ENCODE measurements at regions not wholly inside any gene's neighbourhood (a gene's known extent, or its start where the extent isn't known, plus 50 kb on each side); places are given as distances from the start of the nearest gene placed in this dataset.

GRCh38 chr7:98511175-98511574 lies 105.9 kb upstream of the NPTX2 start:
- TF ChIP-seq EZH2phosphoT487 (IDR thresholded peaks at IDR 0.05; ENCODE audit: borderline replicate concordance) (no peak), CTCF (conservative IDR thresholded peaks at IDR 0.05; ENCODE audit: low read length) (no peak)
- no peak overlapping the region for H3K4me2 ChIP-seq (ENCODE audit: low read depth, low read length, poor library complexity, severe bottlenecking)
- H2AFZ ChIP-seq (ENCODE audit: low read length), result no peak overlapping the region
- H3K9me3 ChIP-seq (ENCODE audit: insufficient read depth, low read depth, low read length), result no peaks in the 10 kb centered on the region
- H3K9ac ChIP-seq (ENCODE audit: low read depth, low read length, poor library complexity, severe bottlenecking), result no peak overlapping the region
- H3K27me3 ChIP-seq (ENCODE audit: insufficient read depth, low read length, poor library complexity, severe bottlenecking), result no peaks in the 10 kb centered on the region
- H3K36me3 ChIP-seq (ENCODE audit: insufficient read depth, low read length), result no peaks in the 10 kb centered on the region
- no peaks in the 10 kb centered on the region for H4K20me1 ChIP-seq (ENCODE audit: insufficient read depth, low read length, poor library complexity, severe bottlenecking)
- no peaks in the 10 kb centered on the region for H3F3A ChIP-seq (ENCODE audit: low read depth)
- H3K79me2 ChIP-seq (ENCODE audit: insufficient read depth, low read length), result no peaks in the 10 kb centered on the region
- no peaks in the 10 kb centered on the region for H3K4me1 ChIP-seq (ENCODE audit: insufficient read depth, low read length, poor library complexity, severe bottlenecking)
- H3K4me3 ChIP-seq (ENCODE audit: low read length, poor library complexity, severe bottlenecking), result no peak overlapping the region
- no peaks in the 10 kb centered on the region for H3K9me2 ChIP-seq (replicated peaks; ENCODE audit: low read depth, low read length)

GRCh38 chr7:98509836-98510235 lies 107.2 kb upstream of the NPTX2 start:
- H3F3A ChIP-seq (ENCODE audit: low read depth), result no peaks in the 10 kb centered on the region
- TF ChIP-seq EZH2phosphoT487 (IDR thresholded peaks at IDR 0.05; ENCODE audit: borderline replicate concordance) (no peak), CTCF (conservative IDR thresholded peaks at IDR 0.05; ENCODE audit: low read length) (no peak)
- H2AFZ ChIP-seq (ENCODE audit: low read length), result no peak overlapping the region
- H3K4me2 ChIP-seq (ENCODE audit: low read depth, low read length, poor library complexity, severe bottlenecking), result no peak overlapping the region
- no peaks in the 10 kb centered on the region for H3K9me2 ChIP-seq (replicated peaks; ENCODE audit: low read depth, low read length)
- no peaks in the 10 kb centered on the region for H3K9me3 ChIP-seq (ENCODE audit: insufficient read depth, low read depth, low read length)
- no peaks in the 10 kb centered on the region for H3K36me3 ChIP-seq (ENCODE audit: insufficient read depth, low read length)
- H3K79me2 ChIP-seq (ENCODE audit: insufficient read depth, low read length), result no peaks in the 10 kb centered on the region
- H4K20me1 ChIP-seq (ENCODE audit: insufficient read depth, low read length, poor library complexity, severe bottlenecking), result no peaks in the 10 kb centered on the region
- H3K27me3 ChIP-seq (ENCODE audit: insufficient read depth, low read length, poor library complexity, severe bottlenecking), result no peaks in the 10 kb centered on the region
- H3K4me1 ChIP-seq (ENCODE audit: insufficient read depth, low read length, poor library complexity, severe bottlenecking), result no peaks in the 10 kb centered on the region
- H3K9ac ChIP-seq (ENCODE audit: low read depth, low read length, poor library complexity, severe bottlenecking), result no peak overlapping the region
- no peak overlapping the region for H3K4me3 ChIP-seq (ENCODE audit: low read length, poor library complexity, severe bottlenecking)

DNA sequence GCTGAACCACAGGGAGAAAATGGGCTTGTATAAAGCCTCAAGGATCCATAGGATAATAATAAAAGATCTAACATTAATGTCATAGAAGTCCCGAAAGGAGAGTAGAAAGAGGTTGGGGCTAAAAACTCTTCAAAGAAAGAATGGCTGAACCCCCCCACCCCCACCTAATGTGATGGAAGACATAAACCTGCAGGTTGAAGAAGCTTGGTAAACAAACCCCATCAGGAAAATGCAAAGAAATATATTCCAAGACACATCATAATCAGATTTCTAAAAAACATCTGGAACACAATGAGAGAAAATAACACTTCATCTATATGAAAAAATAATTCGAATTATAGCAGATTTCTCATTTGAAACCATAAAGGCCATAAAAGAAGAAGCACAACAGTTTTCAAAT lies 105.6 kb upstream of the BAIAP2L1 start:
- H3K79me2 ChIP-seq (ENCODE audit: insufficient read depth, low read length), result no peaks in the 10 kb centered on the region
- H3F3A ChIP-seq (ENCODE audit: low read depth), result no peaks in the 10 kb centered on the region
- no peaks in the 10 kb centered on the region for H3K4me1 ChIP-seq (ENCODE audit: insufficient read depth, low read length, poor library complexity, severe bottlenecking)
- no peak overlapping the region for H3K4me2 ChIP-seq (ENCODE audit: low read depth, low read length, poor library complexity, severe bottlenecking)
- no peaks in the 10 kb centered on the region for H3K36me3 ChIP-seq (ENCODE audit: insufficient read depth, low read length)
- H3K9ac ChIP-seq (ENCODE audit: low read depth, low read length, poor library complexity, severe bottlenecking), result no peak overlapping the region
- no peaks in the 10 kb centered on the region for H3K27me3 ChIP-seq (ENCODE audit: insufficient read depth, low read length, poor library complexity, severe bottlenecking)
- H2AFZ ChIP-seq (ENCODE audit: low read length), result no peak overlapping the region
- TF ChIP-seq CTCF (conservative IDR thresholded peaks at IDR 0.05; ENCODE audit: low read length), result no peak
- no peak for TF ChIP-seq EZH2phosphoT487 (IDR thresholded peaks at IDR 0.05; ENCODE audit: borderline replicate concordance)
- no peak overlapping the region for H3K4me3 ChIP-seq (ENCODE audit: low read length, poor library complexity, severe bottlenecking)
- H3K9me2 ChIP-seq (replicated peaks; ENCODE audit: low read depth, low read length), result no peaks in the 10 kb centered on the region
- no peaks in the 10 kb centered on the region for H3K9me3 ChIP-seq (ENCODE audit: insufficient read depth, low read depth, low read length)
- no peaks in the 10 kb centered on the region for H4K20me1 ChIP-seq (ENCODE audit: insufficient read depth, low read length, poor library complexity, severe bottlenecking)

Measured in Loucy (cell line).